B cell (primary cell): ENCODE measurements at regions not wholly inside any gene's neighbourhood (a gene's known extent, or its start where the extent isn't known, plus 50 kb on each side); places are given as distances from the start of the nearest gene placed in this dataset.

Experiments used
- CTCF ChIP-seq: fragments of 200-600 bp; IDR thresholded peaks from one replicate; pipeline ENCODE4 v1.8.0; 2022; ENCODE audit warnings: antibody characterized with exemption, mild to moderate bottlenecking
- EZH2 ChIP-seq: IDR thresholded peaks from 2 replicates; pipeline ENCODE4 v1.6.1; 2012; ENCODE audit warnings: borderline replicate concordance, low read depth, mild to moderate bottlenecking, moderate library complexity, low read length; ENCODE audit not compliant: insufficient read depth, poor library complexity, severe bottlenecking

- TF ChIP-seq CTCF (no peak), EZH2 (no peak)
Measured at GRCh38 chr2:228725031-228725430, 543.5 kb upstream of the SPHKAP start.
